Fibroblast of skin of scalp (primary cell): ENCODE measurements at regions not wholly inside any gene's neighbourhood (a gene's known extent, or its start where the extent isn't known, plus 50 kb on each side); places are given as distances from the start of the nearest gene placed in this dataset.

Source experiments
- DNase-seq: peaks from one replicate; pipeline ENCODE4 v3.0.0-alpha.2; 2013

GRCh38 chr12:67427336-67427735 lies 158.2 kb downstream of the CAND1 start:
- DNase-seq, result no peak

DNA sequence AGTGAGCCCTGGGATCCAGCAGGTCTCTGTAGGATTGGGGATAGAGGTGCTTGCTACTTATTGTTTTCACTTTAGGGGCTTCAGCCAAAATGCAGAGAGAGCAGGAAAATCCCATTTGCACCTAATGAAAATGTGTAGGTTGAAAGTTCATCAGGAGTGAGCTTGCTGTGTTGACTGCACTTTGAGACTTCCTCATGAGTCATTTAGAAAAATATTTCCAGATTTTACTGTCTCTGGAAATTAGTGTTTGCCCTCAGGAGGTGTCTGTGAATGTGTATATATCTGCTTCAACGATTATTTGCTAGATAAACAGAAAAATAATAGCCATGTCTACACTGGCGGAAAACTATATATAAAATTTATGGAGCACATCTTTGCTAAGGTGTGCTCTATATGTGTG lies 159.3 kb downstream of the CAND1 start:
- no peak for DNase-seq

- DNase-seq, result peak; percentile 59
Measured at GRCh38 chr12:67430708-67431335, 161.7 kb downstream of the CAND1 start.

- DNase-seq, result peak; percentile 42
Measured at GRCh38 chr12:67431411-67432020, 162.4 kb downstream of the CAND1 start.

DNA sequence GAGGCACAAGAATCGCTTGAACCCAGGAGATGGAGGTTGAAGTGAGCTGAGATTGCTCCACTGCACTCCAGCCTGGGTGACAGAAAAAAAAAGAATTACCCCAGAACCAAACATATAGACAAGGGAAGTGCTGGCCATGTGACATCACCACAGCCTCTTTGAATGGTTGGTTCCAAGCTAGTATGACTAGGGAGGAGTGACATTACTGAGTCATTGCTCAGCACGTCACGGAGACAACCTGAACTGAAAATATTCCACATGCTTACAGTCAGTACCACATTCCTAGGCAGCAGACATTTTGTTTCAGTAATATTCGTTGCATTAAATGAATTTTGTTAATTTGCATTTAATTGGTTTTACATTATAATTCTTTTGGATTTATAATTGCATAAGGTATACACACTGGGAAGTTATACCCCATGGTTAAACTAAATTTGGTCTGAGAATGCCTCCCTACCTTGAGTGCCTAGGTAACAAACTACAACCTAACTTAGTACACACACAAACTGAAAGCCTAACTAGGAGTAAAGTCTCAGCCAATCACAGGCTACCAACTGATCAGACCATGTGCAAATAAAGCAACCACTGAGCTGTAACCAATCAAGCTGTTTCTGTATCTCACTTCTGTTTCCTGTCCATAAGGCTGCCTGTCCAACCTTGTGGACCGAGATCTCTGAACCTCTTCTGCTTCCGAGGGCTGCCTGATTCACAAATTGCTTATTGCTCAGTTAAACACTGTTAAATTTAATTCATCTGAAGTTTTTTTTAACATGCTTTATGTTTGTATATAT lies 164.4 kb downstream of the CAND1 start:
- peak; percentile 48 for DNase-seq

GRCh38 chr12:67434671-67435370 lies 165.7 kb downstream of the CAND1 start:
- peak; percentile 97 for DNase-seq

GRCh38 chr12:67436230-67436629 lies 167.1 kb downstream of the CAND1 start:
- DNase-seq, result no peak

GRCh38 chr12:67437011-67437410 lies 167.9 kb downstream of the CAND1 start:
- no peak for DNase-seq

GRCh38 chr12:67439611-67440010 lies 170.5 kb downstream of the CAND1 start:
- no peak for DNase-seq

DNA sequence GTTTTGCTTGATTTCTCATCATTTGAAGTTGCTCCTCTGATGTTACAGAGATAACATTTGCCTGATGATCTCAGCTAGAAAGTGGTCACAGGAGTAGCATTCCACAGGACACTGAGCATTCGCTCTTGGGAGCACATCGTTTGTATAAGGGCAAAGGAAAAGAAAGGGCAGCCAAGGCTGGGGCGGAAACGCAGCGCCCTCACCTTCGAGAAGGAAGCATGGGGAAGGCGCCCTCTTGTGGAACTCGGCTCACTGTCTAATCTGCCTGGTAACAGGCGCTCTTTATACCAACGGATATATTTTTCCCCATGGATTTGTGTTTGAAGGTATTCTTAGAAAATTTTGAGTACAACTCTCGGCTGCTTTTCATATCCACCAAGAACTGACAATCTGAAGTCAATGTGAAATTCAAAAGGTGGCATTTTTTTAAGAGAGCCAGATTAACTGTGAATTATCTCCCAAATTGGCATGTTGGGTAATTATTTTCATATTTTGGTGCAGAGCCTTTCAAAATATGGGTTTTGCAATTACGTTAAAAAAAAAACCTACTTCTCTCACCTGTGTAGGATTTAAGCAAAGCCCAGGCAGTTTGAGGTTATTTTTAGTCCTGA lies 172.7 kb downstream of the CAND1 start:
- DNase-seq, result peak; percentile 80

DNA sequence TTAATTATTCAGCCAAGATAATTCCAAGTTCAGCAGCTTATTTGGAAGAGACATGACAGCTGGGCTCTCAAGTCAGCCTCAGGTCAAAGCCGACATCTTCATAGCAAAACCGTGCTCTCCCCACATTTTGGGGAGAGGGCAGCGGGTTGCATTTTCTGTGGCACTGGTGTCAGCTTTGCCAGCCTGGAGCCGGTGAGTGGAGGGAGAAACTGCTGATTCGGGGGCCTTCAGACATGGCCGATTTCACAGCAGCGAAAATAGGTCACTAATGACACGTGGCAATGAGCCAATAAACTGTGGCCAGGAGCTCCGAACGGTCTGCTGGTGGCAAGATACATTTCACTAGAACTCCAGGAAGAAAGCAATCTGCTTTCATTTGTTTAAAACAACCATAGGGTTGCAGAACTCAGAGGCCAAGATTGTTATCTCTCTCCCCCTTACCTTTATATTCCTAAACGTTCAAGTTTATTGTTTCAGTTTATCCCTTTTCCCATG lies 173.2 kb downstream of the CAND1 start:
- DNase-seq, result no peak

- no peak for DNase-seq
Measured at GRCh38 chr12:67442896-67443295, 173.7 kb downstream of the CAND1 start.

- DNase-seq, result no peak
Measured at GRCh38 chr12:67444542-67444941, 175.4 kb downstream of the CAND1 start.

DNA sequence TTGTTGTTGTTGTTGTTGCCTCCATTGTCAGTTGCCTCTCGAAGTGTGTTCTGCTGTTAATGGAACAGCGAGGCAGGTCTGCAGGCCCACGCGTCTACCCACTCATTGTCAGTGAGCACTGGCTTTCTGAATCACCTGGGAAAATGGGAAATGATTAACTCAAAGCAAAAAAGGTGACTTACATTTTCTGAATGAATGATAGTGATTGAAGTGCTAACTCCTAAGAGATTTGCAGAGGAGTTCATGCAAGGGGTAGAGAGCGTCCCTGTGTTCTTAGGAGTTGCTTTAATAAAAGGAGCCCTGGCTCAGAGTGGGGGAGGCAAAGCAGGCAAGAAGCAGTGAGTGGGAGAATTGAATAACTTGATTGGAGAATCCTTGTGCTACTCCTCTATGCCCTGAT lies 177.6 kb downstream of the CAND1 start:
- no peak for DNase-seq

- no peak for DNase-seq
Measured at GRCh38 chr12:67447180-67447579, 178.0 kb downstream of the CAND1 start.

GRCh38 chr12:67449591-67450052 lies 180.5 kb downstream of the CAND1 start:
- DNase-seq, result no peak

GRCh38 chr12:67450441-67450840 lies 181.3 kb downstream of the CAND1 start:
- no peak for DNase-seq

GRCh38 chr12:67451206-67451605 lies 182.0 kb downstream of the CAND1 start:
- no peak for DNase-seq

- no peak for DNase-seq
Measured at GRCh38 chr12:67452119-67452805, 183.1 kb downstream of the CAND1 start.

DNA sequence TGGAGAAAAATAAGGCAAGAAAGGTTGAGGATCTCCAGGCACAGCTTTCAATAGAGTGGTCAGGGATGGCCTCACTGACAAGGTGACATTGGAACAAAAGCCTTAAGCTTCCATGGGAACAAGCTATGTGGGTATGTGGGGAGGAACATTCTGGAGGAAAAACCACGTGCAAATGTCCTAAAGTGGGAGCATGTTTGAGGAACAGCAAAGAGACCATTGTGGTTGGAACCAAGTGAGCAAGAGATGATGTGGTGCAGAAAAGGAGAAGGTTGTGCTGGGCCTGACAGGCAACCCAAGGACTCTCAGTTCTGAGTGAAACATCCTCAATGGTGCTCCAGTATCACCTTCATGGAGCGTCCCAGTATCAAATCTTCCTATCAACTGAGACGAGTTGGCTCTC lies 184.0 kb downstream of the CAND1 start:
- DNase-seq, result no peak

DNA sequence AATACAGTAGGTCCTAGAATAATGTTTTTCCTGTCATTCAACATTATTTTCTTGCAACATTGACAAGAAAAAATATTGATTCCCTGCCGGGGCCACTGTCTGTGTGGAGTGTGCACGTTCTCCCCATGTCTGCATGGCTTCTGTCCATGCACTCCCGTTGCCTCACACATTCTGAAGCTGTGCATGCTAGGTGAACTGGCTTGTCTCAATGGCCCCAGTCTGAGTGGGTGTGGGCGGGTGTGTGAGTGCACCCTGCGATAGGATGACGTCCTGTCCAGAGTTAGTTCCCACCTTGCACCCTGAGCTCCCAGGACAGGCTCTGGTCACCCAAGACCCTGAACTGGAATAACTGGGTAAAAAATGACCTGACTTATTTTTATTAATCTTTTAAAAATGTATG lies 186.1 kb downstream of the CAND1 start:
- DNase-seq, result no peak

DNA sequence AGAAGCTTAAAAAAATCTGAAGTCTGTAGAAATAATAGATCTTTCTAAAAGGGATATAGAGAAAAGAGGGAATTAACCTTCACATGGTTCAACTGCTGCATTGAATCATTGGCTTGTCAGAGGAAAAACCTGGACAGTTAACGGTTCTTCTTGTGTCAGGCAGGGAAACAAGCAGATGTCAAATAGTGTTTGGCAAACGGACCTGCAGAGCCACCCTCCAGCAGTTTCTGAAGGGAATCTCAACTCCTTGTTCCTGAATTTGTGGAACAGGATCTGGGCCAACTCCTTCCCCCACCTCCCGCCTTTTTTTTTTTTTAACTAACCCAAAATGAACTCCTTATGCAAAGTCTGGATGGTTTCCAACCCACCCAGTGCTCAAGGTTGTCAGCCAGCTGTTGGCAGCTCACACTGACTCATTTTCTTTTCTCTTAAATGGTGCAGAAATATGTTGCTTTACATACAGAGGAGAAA lies 187.3 kb downstream of the CAND1 start:
- peak; percentile 95 for DNase-seq
